K562 (cell line): ENCODE measurements at regions not wholly inside any gene's neighbourhood (a gene's known extent, or its start where the extent isn't known, plus 50 kb on each side); places are given as distances from the start of the nearest gene placed in this dataset.

Source experiments
- ATAC-seq: fragments of 200-7000 bp; cut with Tn5 transposase; 3 replicates; pipeline ENCODE4 v1.9.1; 2020; ENCODE audit warnings: moderate library complexity
- BruUV-seq: library from RNA; stranded (reverse); fragments of 400-500 nt; replicated peaks from 2 replicates; lab custom pipeline; 2021; lab: Mats Ljungman, UMichigan
- CTCF ChIA-PET: fragments of 300-600 bp; formaldehyde crosslinking; extraction: SDS; loops from one replicate; lab custom pipeline; 2021; ENCODE audit warnings: low intra/inter-chr PET ratio; lab: Yijun Ruan, JAX
- POLR2A ChIA-PET: fragments of 300-600, 350-650 bp; sonication (Branson Sonifier 250); formaldehyde crosslinking; extraction: SDS; loops from one replicate; lab custom pipeline; 2021; ENCODE audit warnings: antibody characterized with exemption, inconsistent platforms; lab: Yijun Ruan, JAX
- DNase-seq, 4 experiments: peaks; one replicate each; pipeline versions ENCODE4 v3.0.0 to v3.0.0-alpha.2; 2011 to 2018; ENCODE audit warnings: low spot score in 3 of 4, mixed read lengths in 3 of 4; ENCODE audit errors: extremely low read depth in 1 of 4
- FAIRE-seq: peaks from 2 replicates; lab custom pipeline; 2011; peaks lifted over from hg19 to GRCh38; lab: Jason Lieb, UNC
- H2AFZ ChIP-seq: 2 replicates; pipeline ENCODE4 v1.6.0; 2011; ENCODE audit warnings: low read depth, low read length, control low read depth, inconsistent platforms
- H3K27ac ChIP-seq: fragments of 200-600 bp; 3 replicates; pipeline ENCODE4 v1.8.0; 2011; ENCODE audit warnings: low read depth, mild to moderate bottlenecking, control low read depth, inconsistent platforms, low read length, moderate library complexity, mixed read lengths; ENCODE audit errors: extremely low read depth
- H3K27me3 ChIP-seq, 2 experiments: fragments of 300-600 bp in 1 of 2; 2 replicates in 1 of 2; 3 replicates in 1 of 2; pipeline versions ENCODE4 v1.6.0 to v1.8.0; 2011; ENCODE audit warnings: inconsistent platforms in 2 of 2, low read length in 2 of 2, mild to moderate bottlenecking in 1 of 2, mixed read lengths in 1 of 2, moderate library complexity in 1 of 2; ENCODE audit not compliant: control insufficient read depth in 2 of 2, insufficient read depth in 2 of 2
- H3K36me3 ChIP-seq: fragments of 300-600 bp; 3 replicates; pipeline ENCODE4 v1.8.0; 2011; ENCODE audit warnings: mild to moderate bottlenecking, low read length, inconsistent platforms; ENCODE audit not compliant: control insufficient read depth, insufficient read depth
- H3K4me1 ChIP-seq, 2 experiments: fragments of 200-600 bp in 1 of 2; replicated peaks in 1 of 2; 2 replicates in 1 of 2; 3 replicates in 1 of 2; pipeline versions ENCODE4 v1.5.1 to v1.8.0; 2011; ENCODE audit warnings: inconsistent platforms in 2 of 2, low read length in 2 of 2, mild to moderate bottlenecking in 1 of 2, mixed read lengths in 1 of 2, moderate library complexity in 1 of 2; ENCODE audit not compliant: control insufficient read depth in 2 of 2, insufficient read depth in 2 of 2
- H3K4me2 ChIP-seq: 2 replicates; pipeline ENCODE4 v1.6.1; 2011; ENCODE audit warnings: low read length, control low read depth, inconsistent platforms, mixed read lengths; ENCODE audit not compliant: insufficient read depth
- H3K4me3 ChIP-seq: fragments of 200-600 bp; sonication (generic), shearing (Covaris generic); 2 replicates; pipeline ENCODE4 v1.5.1; 2016; ENCODE audit warnings: control low read depth, inconsistent platforms
- H3K79me2 ChIP-seq: fragments of 200-600 bp; 3 replicates; pipeline ENCODE4 v1.8.0; 2011; ENCODE audit warnings: low read length, inconsistent platforms; ENCODE audit not compliant: control insufficient read depth, insufficient read depth
- H3K9ac ChIP-seq, 2 experiments: 2 replicates each; pipeline versions ENCODE4 v1.6.0 to v1.6.1; 2011; ENCODE audit warnings: low read depth in 2 of 2, low read length in 2 of 2, control low read depth in 1 of 2, inconsistent platforms in 1 of 2, mild to moderate bottlenecking in 1 of 2, mixed read lengths in 1 of 2; ENCODE audit not compliant: insufficient read depth in 1 of 2
- H3K9me1 ChIP-seq: one replicate; pipeline ENCODE4 v1.6.0; 2011; ENCODE audit warnings: inconsistent platforms, mild to moderate bottlenecking, low read length, moderate library complexity; ENCODE audit not compliant: control insufficient read depth, insufficient read depth
- H3K9me3 ChIP-seq: replicated peaks from 2 replicates; pipeline ENCODE4 v1.5.1; 2011; ENCODE audit warnings: low read depth, low read length, inconsistent platforms; ENCODE audit not compliant: control insufficient read depth, insufficient read depth
- H4K20me1 ChIP-seq: replicated peaks from 2 replicates; pipeline ENCODE4 v1.6.1; 2011; ENCODE audit warnings: low read length, inconsistent platforms, mixed read lengths; ENCODE audit not compliant: control insufficient read depth, insufficient read depth
- BACH1 ChIP-seq: fragments of 200-800 bp; sonication (Bioruptor generic); IDR thresholded peaks from 2 replicates; pipeline ENCODE4 v1.6.1; 2016; ENCODE audit warnings: missing genetic modification characterization, missing compliant biosample characterization
- BCOR ChIP-seq: fragments of 450-650 bp; IDR thresholded peaks from 2 replicates; pipeline ENCODE4 v1.6.1; 2016
- ERF ChIP-seq: fragments of 450-650 bp; formaldehyde crosslinking; IDR thresholded peaks from 2 replicates; pipeline ENCODE4 v1.4.0; 2020; ENCODE audit warnings: mild to moderate bottlenecking, mixed read lengths
- GTF2B ChIP-seq: IDR thresholded peaks from 2 replicates; pipeline ENCODE4 v1.6.1; 2011; ENCODE audit not compliant: insufficient read length; ENCODE audit errors: extremely low read depth
- HDAC3 ChIP-seq: fragments of 450-650 bp; IDR thresholded peaks from 2 replicates; pipeline ENCODE4 v1.6.1; 2018; ENCODE audit warnings: borderline replicate concordance, mild to moderate bottlenecking, moderate library complexity; ENCODE audit not compliant: partially characterized antibody
- HDAC8 ChIP-seq: fragments of 450-650 bp; IDR thresholded peaks from 2 replicates; pipeline ENCODE4 v1.6.1; 2016; ENCODE audit warnings: mild to moderate bottlenecking, missing genetic modification characterization, moderate library complexity, missing compliant biosample characterization
- MECOM ChIP-seq: fragments of 250-450 bp; sonication (Bioruptor Pico); IDR thresholded peaks from 2 replicates; pipeline ENCODE4 v1.8.0; 2022; ENCODE audit warnings: inconsistent platforms
- PHB ChIP-seq: fragments of 250-450 bp; sonication (Bioruptor Pico); IDR thresholded peaks from 2 replicates; pipeline ENCODE4 v1.5.0; 2021
- RFX1 ChIP-seq: fragments of 450-650 bp; IDR thresholded peaks from 2 replicates; pipeline ENCODE4 v1.6.1; 2016; ENCODE audit warnings: mild to moderate bottlenecking, moderate library complexity
- SMARCC2 ChIP-seq: fragments of 450-650 bp; IDR thresholded peaks from 2 replicates; pipeline ENCODE4 v1.6.1; 2017; ENCODE audit warnings: antibody characterized with exemption, moderate library complexity, mild to moderate bottlenecking, low read depth
- SNIP1 ChIP-seq: fragments of 450-650 bp; IDR thresholded peaks from 2 replicates; pipeline ENCODE4 v1.7.1; 2017; ENCODE audit warnings: low read depth, mild to moderate bottlenecking
- ZNF197 ChIP-seq: fragments of 200-800 bp; sonication (Bioruptor generic); IDR thresholded peaks from 2 replicates; pipeline ENCODE4 v1.6.1; 2016; ENCODE audit warnings: low read depth, missing genetic modification characterization, missing compliant biosample characterization
- ZNF583 ChIP-seq: fragments of 250-450 bp; sonication (Bioruptor Pico); IDR thresholded peaks from 2 replicates; pipeline ENCODE4 v1.4.0; 2020
- ZNF830 ChIP-seq: fragments of 250-450 bp; sonication (Bioruptor Pico); IDR thresholded peaks from 2 replicates; pipeline ENCODE4 v1.5.0; 2021; ENCODE audit warnings: mild to moderate bottlenecking
- WGBS: fragments of 100-300 bp; shearing (Covaris generic); methylation state at CpG from one replicate; pipeline ENCODE4 v1.1.6; 2016; ENCODE audit warnings: low coverage, mixed read lengths; ENCODE audit not compliant: insufficient coverage; ENCODE audit errors: missing lambda C conversion rate; 5-methylcytosine and 5-hydroxymethylcytosine counted together
- in situ Hi-C: fragments of 300-500 bp; cut with MboI; formaldehyde crosslinking; loops from 4 replicates; pipeline ENCODE4 v1.15.0; 2018; ENCODE audit warnings: inconsistent platforms, mixed read lengths
- intact Hi-C: fragments of 100-400 bp; cut with micrococcal nuclease; formaldehyde crosslinking; loops from 2 replicates; pipeline ENCODE4 v1.14.2; 2022

- Histone ChIP-seq H3K27ac (no peak overlapping the region), H3K4me2 (no peak overlapping the region), H3K36me3 (no peaks in the 10 kb centered on the region), H3K79me2 (no peaks in the 10 kb centered on the region), H3K27me3 (no peaks in the 10 kb centered on the region), H4K20me1 (no peaks in the 10 kb centered on the region), H3K9ac (no peak overlapping the region), H3K4me1 (no peaks in the 10 kb centered on the region), H3K9me3 (no peaks in the 10 kb centered on the region), H3K4me3 (no peak overlapping the region), H3K9me1 (no peaks in the 10 kb centered on the region), H2AFZ (no peak overlapping the region)
- ChIA-PET CTCF (no interaction called here), POLR2A (no interaction called here)
- in situ Hi-C loops: no loop called here
- TF ChIP-seq RFX1 (no peak), PHB (CRISPR knock-in tag) (no peak), MECOM (CRISPR knock-in tag) (no peak), ZNF830 (no peak), HDAC3 (no peak), SMARCC2 (no peak)
- BruUV-seq: no TSS peak
- no peak for FAIRE-seq
- 0% methylated on average over 3 of the region's 3 CpGs for WGBS
- no peak for ATAC-seq
- DNase-seq: no peak
- intact Hi-C loops: no loop called here
These were observed 268.7 kb upstream of the AGTR1 start for GRCh38 chr3:148428862-148429605.

- H3K36me3 ChIP-seq: no peaks in the 10 kb centered on the region
- ChIA-PET CTCF (no interaction called here), POLR2A (no interaction called here)
- H3K4me3 ChIP-seq: no peak overlapping the region
- FAIRE-seq (no peak), ATAC-seq (no peak), DNase-seq (no peak)
- no peaks in the 10 kb centered on the region for H3K27me3 ChIP-seq
- no peaks in the 10 kb centered on the region for H3K9me1 ChIP-seq
- no peaks in the 10 kb centered on the region for H3K9me3 ChIP-seq
- TF ChIP-seq ERF (no peak), BCOR (no peak), BACH1 (tag) (no peak), SNIP1 (no peak), ZNF583 (no peak), GTF2B (no peak), ZNF197 (no peak), HDAC8 (tag) (no peak)
- in situ Hi-C loops: no loop called here
- no peaks in the 10 kb centered on the region for H4K20me1 ChIP-seq
- no TSS peak for BruUV-seq
- no peaks in the 10 kb centered on the region for H3K4me1 ChIP-seq
- intact Hi-C loops: no loop called here
- 0% methylated on average over 2 of the region's 2 CpGs for WGBS
- no peak overlapping the region for H2AFZ ChIP-seq
- H3K27ac ChIP-seq: no peak overlapping the region
- H3K9ac ChIP-seq: no peak overlapping the region
- no peak overlapping the region for H3K4me2 ChIP-seq
- H3K79me2 ChIP-seq: no peaks in the 10 kb centered on the region
These were observed 264.0 kb upstream of the AGTR1 start for GRCh38 chr3:148433665-148434064.
